HG02852 (cell line): ENCODE measurements at regions not wholly inside any gene's neighbourhood (a gene's known extent, or its start where the extent isn't known, plus 50 kb on each side); places are given as distances from the start of the nearest gene placed in this dataset.

Experiments used
- ATAC-seq: cut with Tn5 transposase; IDR thresholded peaks from one replicate; pipeline ENCODE4 v1.9.1; 2021; ENCODE audit warnings: mild to moderate bottlenecking, moderate library complexity; ENCODE audit not compliant: unreplicated experiment

DNA sequence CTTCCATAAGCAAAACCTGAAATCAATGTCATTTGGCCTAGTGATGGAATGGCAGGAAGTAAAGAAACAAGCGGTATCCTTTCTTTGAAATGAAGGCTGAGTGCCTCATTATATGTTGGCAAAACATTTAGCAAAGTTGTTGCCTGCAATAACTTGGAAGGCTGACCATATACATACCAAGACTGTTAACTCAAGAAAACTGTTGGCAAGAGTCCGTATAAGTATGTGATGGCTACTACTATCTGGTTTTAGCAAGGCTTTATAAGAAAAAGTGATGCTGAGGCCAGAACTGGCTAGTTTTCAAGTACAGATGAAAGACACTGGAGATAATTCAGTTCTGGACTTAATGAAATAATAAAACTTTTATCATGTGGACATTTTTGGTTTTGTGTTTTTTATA is 356.2 kb downstream of the ZNF521 start:
- no peak for ATAC-seq

- ATAC-seq = no peak
These were observed 352.2 kb downstream of the ZNF521 start for GRCh38 chr18:24999650-25000267.

- no peak for ATAC-seq
These were observed 350.2 kb downstream of the ZNF521 start for GRCh38 chr18:25001803-25002202.

GRCh38 chr18:25005541-25006403 is 346.2 kb downstream of the ZNF521 start:
- no peak for ATAC-seq

- ATAC-seq = no peak
These were observed 341.2 kb downstream of the ZNF521 start for GRCh38 chr18:25010623-25011374.
